ENCODE measurements at regions not wholly inside any gene's neighbourhood (a gene's known extent, or its start where the extent isn't known, plus 50 kb on each side); places are given as distances from the start of the nearest gene placed in this dataset.
"Not testable (repeated sequence)": the region's sequence is repeated elsewhere in the genome, so short reads cannot be mapped to it uniquely, and the experiment has no call there.

- Histone ChIP-seq H3K9me3 (no peaks in the 10 kb centered on the region), H3K4me3 (no peak overlapping the region), H3K4me1 (ENCODE audit: low read depth) (no peaks in the 10 kb centered on the region), H3K36me3 (ENCODE audit: low read depth) (no peaks in the 10 kb centered on the region)
- DNase-seq = no peak
- TF ChIP-seq CTCF (IDR thresholded peaks at IDR 0.05) = no peak
- intact Hi-C loops (cut with DNase I, micrococcal nuclease) = no loop called here
- ATAC-seq = no peak
Observed at GRCh38 chr3:115401298-115401697, 222.0 kb upstream of the GAP43 start.

GRCh38 chr3:115401851-115402501 lies 221.3 kb upstream of the GAP43 start:
- ATAC-seq (no peak), DNase-seq (no peak)
- Histone ChIP-seq H3K4me3 (no peak overlapping the region), H3K36me3 (ENCODE audit: low read depth) (no peaks in the 10 kb centered on the region), H3K4me1 (ENCODE audit: low read depth) (no peaks in the 10 kb centered on the region), H3K9me3 (no peaks in the 10 kb centered on the region)
- TF ChIP-seq CTCF (IDR thresholded peaks at IDR 0.05) = no peak
- intact Hi-C loops (cut with DNase I, micrococcal nuclease) = no loop called here

- ATAC-seq (no peak), DNase-seq (no peak)
- no peaks in the 10 kb centered on the region for H3K9me3 ChIP-seq
- intact Hi-C loops (cut with DNase I, micrococcal nuclease) = no loop called here
- H3K4me3 ChIP-seq = no peak overlapping the region
- TF ChIP-seq CTCF (IDR thresholded peaks at IDR 0.05) = no peak
- no peaks in the 10 kb centered on the region for H3K4me1 ChIP-seq (ENCODE audit: low read depth)
- H3K36me3 ChIP-seq (ENCODE audit: low read depth) = no peaks in the 10 kb centered on the region
Observed at GRCh38 chr3:115402651-115403050, 220.7 kb upstream of the GAP43 start.

- Histone ChIP-seq H3K4me3 (no peak overlapping the region), H3K4me1 (ENCODE audit: low read depth) (no peaks in the 10 kb centered on the region), H3K36me3 (ENCODE audit: low read depth) (no peaks in the 10 kb centered on the region), H3K9me3 (no peaks in the 10 kb centered on the region)
- intact Hi-C loops (cut with DNase I, micrococcal nuclease) = no loop called here
- TF ChIP-seq CTCF (IDR thresholded peaks at IDR 0.05) = no peak
- ATAC-seq (no peak), DNase-seq (no peak)
Observed at GRCh38 chr3:115403786-115404185, 219.5 kb upstream of the GAP43 start.

DNA sequence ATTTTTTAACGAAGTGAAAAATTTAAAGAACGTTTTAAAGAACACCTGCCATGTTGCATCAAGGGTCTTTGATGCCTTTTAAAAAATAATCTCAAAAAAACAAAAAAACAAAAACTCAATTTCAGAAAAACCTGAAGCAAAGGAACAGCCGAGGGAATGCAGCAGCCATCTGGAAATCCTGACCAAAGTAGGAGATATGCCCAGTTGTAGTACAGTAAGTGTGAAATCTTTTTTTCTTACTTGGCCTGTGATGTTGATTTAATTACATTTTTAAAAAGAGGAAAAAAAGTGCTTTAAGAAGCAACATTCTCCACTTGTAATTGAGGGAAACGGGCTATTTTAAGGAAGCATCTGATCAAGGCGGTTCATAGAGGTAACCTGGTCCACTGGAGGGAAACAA lies 213.7 kb upstream of the GAP43 start:
- Histone ChIP-seq H3K9me3 (no peaks in the 10 kb centered on the region), H3K36me3 (ENCODE audit: low read depth) (no peaks in the 10 kb centered on the region), H3K4me3 (no peak overlapping the region), H3K4me1 (ENCODE audit: low read depth) (no peaks in the 10 kb centered on the region)
- DNase-seq = no peak
- no peak for TF ChIP-seq CTCF (IDR thresholded peaks at IDR 0.05)
- ATAC-seq = no peak
- intact Hi-C loops (cut with DNase I, micrococcal nuclease) = no loop called here

DNA sequence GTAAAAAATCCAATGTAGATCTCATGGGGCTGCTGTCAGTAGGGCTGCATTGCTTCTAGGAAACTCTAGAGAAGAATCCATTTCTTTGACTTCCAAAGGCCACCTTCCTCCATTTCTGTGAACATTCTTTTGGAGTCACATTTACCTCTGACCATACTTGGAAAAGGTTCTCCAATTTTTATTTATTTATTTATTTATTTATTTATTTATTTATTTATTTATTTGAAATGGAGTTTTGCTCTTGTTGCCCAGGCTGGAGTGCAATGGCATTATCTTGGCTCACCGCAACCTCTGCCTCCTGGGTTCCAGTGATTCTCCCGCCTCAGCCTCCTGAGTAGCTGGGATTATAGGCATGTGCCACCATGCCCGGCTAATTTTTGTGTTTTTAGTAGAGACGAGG lies 208.7 kb upstream of the GAP43 start:
- intact Hi-C loops (cut with DNase I, micrococcal nuclease); DNase-seq; ATAC-seq; H3K4me3 ChIP-seq; H3K4me1 ChIP-seq (ENCODE audit: low read depth); H3K36me3 ChIP-seq (ENCODE audit: low read depth); H3K9me3 ChIP-seq: not testable (repeated sequence)

Measured in mucosa of descending colon (tissue), 3 donors.